ENCODE measurements at regions not wholly inside any gene's neighbourhood (a gene's known extent, or its start where the extent isn't known, plus 50 kb on each side); places are given as distances from the start of the nearest gene placed in this dataset.

GRCh38 chr2:145257931-145258330 lies 738.0 kb upstream of the ZEB2 start:
- TF ChIP-seq CTCF (conservative IDR thresholded peaks at IDR 0.05) = no peak
- TF ChIP-seq EZH2 (IDR thresholded peaks at IDR 0.05; ENCODE audit: low read depth) = no peak
